ENCODE measurements at regions not wholly inside any gene's neighbourhood (a gene's known extent, or its start where the extent isn't known, plus 50 kb on each side); places are given as distances from the start of the nearest gene placed in this dataset.

DNA sequence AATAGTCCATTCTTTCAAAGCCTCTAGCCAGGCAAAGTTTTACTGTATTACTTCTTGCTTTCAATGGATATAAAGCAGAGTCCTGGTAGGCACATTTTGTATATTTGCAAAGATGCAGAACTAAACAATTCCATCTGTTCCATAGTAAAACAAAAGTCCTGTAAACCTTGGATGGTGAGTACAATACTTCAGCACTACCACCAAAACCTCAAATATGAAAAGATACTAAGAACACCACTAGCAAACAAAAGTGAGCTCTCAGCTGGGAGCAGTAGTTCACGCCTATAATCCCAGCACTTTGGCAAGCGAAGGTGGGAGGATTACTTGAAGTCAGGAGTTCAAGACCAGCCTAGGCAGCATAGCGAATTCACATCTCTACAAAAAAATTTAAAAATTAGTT, 195.0 kb downstream of the MSX2 start:
- TF ChIP-seq, protein P1, sequence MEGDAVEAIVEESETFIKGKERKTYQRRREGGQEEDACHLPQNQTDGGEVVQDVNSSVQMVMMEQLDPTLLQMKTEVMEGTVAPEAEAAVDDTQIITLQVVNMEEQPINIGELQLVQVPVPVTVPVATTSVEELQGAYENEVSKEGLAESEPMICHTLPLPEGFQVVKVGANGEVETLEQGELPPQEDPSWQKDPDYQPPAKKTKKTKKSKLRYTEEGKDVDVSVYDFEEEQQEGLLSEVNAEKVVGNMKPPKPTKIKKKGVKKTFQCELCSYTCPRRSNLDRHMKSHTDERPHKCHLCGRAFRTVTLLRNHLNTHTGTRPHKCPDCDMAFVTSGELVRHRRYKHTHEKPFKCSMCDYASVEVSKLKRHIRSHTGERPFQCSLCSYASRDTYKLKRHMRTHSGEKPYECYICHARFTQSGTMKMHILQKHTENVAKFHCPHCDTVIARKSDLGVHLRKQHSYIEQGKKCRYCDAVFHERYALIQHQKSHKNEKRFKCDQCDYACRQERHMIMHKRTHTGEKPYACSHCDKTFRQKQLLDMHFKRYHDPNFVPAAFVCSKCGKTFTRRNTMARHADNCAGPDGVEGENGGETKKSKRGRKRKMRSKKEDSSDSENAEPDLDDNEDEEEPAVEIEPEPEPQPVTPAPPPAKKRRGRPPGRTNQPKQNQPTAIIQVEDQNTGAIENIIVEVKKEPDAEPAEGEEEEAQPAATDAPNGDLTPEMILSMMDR (IDR thresholded peaks at IDR 0.05), result no peak
- TF ChIP-seq POLR2A (IDR thresholded peaks at IDR 0.05) (no peak), EP300 (IDR thresholded peaks at IDR 0.05) (no peak)

Measured in ovary (tissue), 3 donors.